ENCODE measurements at regions not wholly inside any gene's neighbourhood (a gene's known extent, or its start where the extent isn't known, plus 50 kb on each side); places are given as distances from the start of the nearest gene placed in this dataset.

DNA sequence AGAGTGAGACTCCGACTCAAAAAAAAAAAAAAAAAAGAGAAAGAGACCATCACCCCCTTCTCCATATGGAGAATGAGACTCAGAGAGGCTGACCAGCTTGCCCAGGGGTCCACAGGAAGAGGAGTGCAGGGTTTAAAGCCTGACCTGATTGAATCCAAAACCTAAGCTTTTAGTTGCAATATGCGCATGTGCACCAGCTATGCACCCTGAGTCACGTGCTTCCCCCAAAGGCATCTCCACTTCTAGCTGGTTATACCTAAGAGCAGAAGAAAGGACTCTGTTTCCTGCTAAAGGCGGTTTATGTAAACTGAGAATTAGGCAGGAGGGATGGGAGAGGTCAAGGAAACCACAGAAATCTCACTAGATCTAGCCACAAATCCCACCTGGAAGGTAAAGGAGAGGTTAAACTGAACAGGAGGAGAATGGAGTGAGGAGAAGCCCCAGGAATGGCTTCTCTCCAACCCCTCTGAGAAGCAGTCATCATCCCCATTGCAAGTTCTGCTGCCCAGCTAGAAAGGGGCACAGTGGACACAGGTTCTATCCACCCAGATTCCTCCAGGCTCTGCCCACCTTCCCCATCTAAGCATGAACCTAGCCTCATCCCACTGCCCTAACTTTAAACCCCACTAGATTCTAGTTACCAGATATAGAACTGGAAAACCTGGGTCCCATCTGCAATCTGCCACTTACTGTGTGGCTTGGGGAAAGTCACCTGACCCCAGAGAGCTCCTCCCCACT is 171.3 kb downstream of the ACTL7B start:
- DNase-seq (no peak), ATAC-seq (no peak)
- no peaks in the 10 kb centered on the region for H3K27me3 Mint-ChIP-seq
- H3K36me3 Mint-ChIP-seq (ENCODE audit: low read depth): no peaks in the 10 kb centered on the region
- H3K27ac Mint-ChIP-seq: no peak overlapping the region
- no peak overlapping the region for H3K4me3 Mint-ChIP-seq
- peaks cover 26% of the 10 kb centered on the region for H3K9me3 Mint-ChIP-seq
- H3K4me1 Mint-ChIP-seq: no peaks in the 10 kb centered on the region

DNA sequence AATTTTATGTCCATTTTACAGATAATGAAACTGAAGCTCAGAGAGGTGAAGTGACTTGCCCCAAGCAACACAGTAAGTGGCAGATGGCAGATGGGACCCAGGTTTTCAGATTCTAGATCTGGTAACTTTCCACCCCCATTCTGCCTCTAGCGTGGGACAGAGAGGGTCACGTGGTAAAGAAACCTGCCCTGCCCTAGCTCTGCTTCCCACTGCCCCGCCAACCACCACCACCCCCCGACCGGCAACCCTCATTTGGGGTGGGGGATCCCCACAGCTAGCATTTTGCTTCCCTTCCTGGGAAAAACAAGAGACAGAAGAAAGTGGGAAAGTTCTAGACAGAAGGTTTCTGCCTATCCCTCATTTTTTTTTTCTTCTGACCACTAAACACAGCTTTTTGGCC is 172.5 kb downstream of the ACTL7B start:
- DNase-seq: no peak
- no peak overlapping the region for H3K27ac Mint-ChIP-seq
- no peak overlapping the region for H3K4me3 Mint-ChIP-seq
- no peaks in the 10 kb centered on the region for H3K27me3 Mint-ChIP-seq
- H3K4me1 Mint-ChIP-seq: no peaks in the 10 kb centered on the region
- no peak for ATAC-seq
- H3K36me3 Mint-ChIP-seq (ENCODE audit: low read depth): no peaks in the 10 kb centered on the region
- H3K9me3 Mint-ChIP-seq: peaks cover 22% of the 10 kb centered on the region

DNA sequence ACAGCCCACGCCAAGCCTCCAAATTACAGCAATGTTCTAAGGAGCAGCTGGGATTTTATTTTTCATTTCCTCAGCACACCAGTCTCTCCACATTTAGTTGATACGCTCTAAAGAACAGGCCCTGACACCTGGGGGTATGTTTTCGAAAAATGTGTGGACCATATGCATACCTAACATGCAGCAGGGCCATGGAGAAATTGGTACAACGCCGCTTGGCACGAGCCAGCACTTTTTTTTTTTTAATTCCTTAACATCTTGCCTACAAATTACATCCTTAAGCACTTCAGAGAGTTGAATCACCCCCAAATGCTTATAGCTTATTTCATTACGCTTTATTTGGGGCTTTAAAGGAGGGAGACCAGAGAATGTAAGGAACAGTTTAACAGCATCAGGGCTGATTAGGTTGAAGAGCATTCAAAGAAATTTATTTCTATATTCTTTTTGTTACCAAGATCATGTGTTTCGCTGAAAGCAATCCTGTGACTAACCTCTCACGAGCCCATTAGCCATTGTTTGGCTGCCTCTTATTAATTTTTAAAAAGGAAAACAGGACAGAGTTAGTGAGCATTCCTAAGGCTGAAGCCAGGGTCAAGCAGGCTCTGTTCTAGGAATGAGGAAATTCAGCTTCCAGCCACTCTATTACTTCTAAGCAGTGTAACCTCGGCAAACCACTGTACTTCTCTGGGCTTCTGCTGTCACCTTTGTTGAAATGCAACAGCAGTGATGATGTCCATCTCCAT is 173.8 kb downstream of the ACTL7B start:
- Mint-ChIP-seq H3K4me3 (no peak overlapping the region), H3K36me3 (ENCODE audit: low read depth) (no peaks in the 10 kb centered on the region), H3K27me3 (no peaks in the 10 kb centered on the region), H3K9me3 (peaks cover 15% of the 10 kb centered on the region), H3K4me1 (no peaks in the 10 kb centered on the region), H3K27ac (no peak overlapping the region)
- DNase-seq: no peak
- no peak for ATAC-seq

DNA sequence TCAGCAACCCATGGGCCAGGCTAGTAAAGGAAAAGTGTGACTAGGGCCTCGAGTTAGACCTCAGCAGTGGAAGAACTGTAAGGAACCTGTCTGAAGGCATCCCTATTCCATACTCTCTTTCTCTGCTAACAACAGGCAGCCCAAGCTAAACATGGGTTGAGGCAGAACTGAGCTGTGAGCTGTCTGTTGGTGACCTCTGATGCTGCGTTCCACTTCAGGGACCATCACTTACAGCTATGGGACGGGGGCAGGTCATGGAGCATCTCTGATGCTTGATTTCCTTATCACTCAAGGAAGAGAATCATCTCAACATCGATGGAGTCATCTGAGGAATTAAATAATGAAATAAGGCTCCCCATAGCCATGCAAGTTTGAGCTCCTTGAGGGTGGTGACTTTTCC is 174.8 kb downstream of the ACTL7B start:
- H3K27ac Mint-ChIP-seq: no peak overlapping the region
- peaks cover 4% of the 10 kb centered on the region for H3K9me3 Mint-ChIP-seq
- H3K4me1 Mint-ChIP-seq: no peaks in the 10 kb centered on the region
- no peaks in the 10 kb centered on the region for H3K27me3 Mint-ChIP-seq
- DNase-seq (no peak), ATAC-seq (no peak)
- H3K4me3 Mint-ChIP-seq: no peak overlapping the region
- H3K36me3 Mint-ChIP-seq (ENCODE audit: low read depth): no peaks in the 10 kb centered on the region

DNA sequence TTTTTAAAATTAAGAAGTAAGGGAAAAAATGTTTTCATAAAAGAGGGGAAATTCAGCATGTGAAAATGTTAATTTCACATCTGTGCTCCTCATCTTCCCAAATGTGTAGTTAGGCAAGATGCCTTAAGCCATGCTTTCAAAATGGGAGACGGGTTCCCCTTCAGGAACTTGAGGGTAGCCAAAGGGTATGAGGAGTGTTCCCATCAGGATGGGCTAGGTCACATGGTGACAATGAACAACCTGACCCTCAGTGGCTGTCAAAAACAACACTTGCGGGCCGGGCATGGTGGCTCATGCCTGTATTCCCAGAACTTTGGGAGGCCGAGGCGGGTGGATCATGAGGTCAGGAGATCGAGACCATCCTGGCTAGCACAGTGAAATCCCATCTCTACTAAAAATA is 178.0 kb downstream of the ACTL7B start:
- Mint-ChIP-seq H3K4me3 (no peak overlapping the region), H3K36me3 (ENCODE audit: low read depth) (no peaks in the 10 kb centered on the region), H3K9me3 (peaks cover 4% of the 10 kb centered on the region), H3K4me1 (no peaks in the 10 kb centered on the region), H3K27me3 (no peaks in the 10 kb centered on the region), H3K27ac (no peak overlapping the region)
- no peak for DNase-seq
- ATAC-seq: no peak

DNA sequence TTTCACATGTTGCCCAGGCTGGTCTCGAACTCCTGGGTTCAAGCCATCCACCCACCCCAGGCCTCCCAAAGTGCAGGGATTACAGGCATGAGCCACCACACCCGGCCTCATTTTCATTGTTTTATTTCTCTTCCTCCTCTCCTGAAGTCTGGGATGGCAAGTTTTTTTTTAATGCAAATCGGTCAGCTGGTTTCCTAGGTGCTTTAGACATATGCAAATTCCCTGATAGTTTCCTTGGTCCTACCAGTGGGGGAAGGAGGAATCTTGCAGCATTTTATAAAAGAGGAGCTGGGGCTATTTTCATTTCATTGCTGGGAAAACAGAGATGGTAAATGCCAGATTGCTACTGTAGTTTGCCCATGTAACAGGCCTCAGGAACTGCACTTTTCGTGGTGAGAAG is 179.4 kb downstream of the ACTL7B start:
- no peak for ATAC-seq
- no peaks in the 10 kb centered on the region for H3K36me3 Mint-ChIP-seq (ENCODE audit: low read depth)
- no peak overlapping the region for H3K27ac Mint-ChIP-seq
- H3K4me1 Mint-ChIP-seq: no peaks in the 10 kb centered on the region
- H3K27me3 Mint-ChIP-seq: no peaks in the 10 kb centered on the region
- H3K4me3 Mint-ChIP-seq: no peak overlapping the region
- DNase-seq: no peak
- peaks cover 4% of the 10 kb centered on the region for H3K9me3 Mint-ChIP-seq

DNA sequence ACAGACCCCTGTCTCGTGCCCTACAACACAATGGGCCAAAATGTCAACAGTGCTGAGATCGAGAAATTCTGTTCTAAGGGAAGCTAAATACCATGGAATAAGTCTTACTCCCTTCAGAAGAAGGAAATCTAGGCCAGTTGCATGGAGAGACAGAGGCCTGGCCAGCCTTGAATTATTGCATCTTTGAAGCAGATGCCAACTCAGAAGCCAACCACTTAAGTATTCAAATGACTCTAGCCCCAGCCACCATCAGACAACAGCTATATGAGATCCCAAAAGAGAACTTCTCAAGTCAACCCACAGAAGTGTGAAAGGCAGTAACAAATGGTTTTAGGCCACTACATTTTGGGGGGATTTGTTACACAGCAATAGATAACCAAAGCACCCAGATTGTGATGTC is 180.1 kb downstream of the ACTL7B start:
- ATAC-seq (no peak), DNase-seq (no peak)
- Mint-ChIP-seq H3K4me1 (no peaks in the 10 kb centered on the region), H3K9me3 (peaks cover 4% of the 10 kb centered on the region), H3K36me3 (ENCODE audit: low read depth) (no peaks in the 10 kb centered on the region), H3K27ac (no peak overlapping the region), H3K4me3 (no peak overlapping the region), H3K27me3 (no peaks in the 10 kb centered on the region)

DNA sequence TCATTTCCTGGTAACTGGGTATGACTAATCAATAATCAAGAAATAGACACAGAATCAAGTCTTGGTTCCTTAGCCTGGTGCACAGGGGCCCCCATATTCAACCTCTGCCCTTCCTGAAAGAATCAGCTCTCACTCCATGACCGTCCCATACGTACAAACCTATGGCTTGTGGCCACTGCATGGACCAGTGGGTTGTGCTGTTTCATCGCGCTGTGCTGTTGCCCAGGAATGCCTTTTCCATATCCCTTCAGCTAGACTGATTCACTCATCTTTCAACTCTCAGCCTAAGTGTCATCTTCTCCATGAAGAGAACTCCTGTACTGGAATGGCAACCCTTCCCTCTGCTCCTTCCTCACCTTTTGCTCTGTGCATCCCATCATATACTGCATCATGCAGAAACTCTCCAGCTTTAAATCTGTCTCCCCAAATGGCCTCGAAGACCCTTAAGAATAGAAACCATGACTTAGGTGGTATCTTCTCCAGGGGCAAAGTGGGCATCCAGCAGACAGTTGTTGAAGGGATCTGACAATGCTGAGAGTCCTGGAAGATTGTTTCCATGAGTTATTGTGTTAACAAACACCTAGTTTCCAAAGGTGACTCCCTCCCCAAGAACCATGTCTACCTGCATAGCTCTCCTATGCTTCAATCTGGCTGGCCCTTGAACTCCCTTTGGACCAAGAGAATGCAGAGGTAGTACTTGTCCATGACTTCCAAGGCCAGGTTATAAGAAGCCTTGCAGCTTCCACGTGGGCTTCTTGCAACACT is 180.8 kb downstream of the ACTL7B start:
- DNase-seq (no peak), ATAC-seq (no peak)
- Mint-ChIP-seq H3K27me3 (no peaks in the 10 kb centered on the region), H3K4me3 (no peak overlapping the region), H3K27ac (no peak overlapping the region), H3K4me1 (no peaks in the 10 kb centered on the region), H3K36me3 (ENCODE audit: low read depth) (no peaks in the 10 kb centered on the region), H3K9me3 (peaks cover 4% of the 10 kb centered on the region)

DNA sequence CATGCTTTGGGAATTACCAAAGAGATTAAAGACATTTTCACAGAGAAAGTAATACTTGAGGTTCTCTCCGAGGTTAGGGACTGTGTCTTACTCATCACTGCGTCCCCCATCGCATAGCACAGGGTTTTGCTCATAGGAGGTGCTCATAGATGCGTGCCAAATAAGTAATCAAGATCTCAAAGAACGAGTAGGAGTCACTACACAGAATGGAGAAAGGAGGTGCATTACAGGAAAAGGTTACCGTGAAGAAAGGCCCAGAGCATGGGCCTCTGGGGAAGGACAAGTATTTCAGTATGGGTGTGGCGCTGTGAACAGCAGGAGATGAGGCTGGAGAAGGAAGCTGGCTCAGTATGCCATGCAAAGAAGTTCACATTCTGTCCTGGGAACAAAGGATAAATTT is 182.4 kb downstream of the ACTL7B start:
- Mint-ChIP-seq H3K9me3 (peaks cover 2% of the 10 kb centered on the region), H3K27me3 (no peaks in the 10 kb centered on the region), H3K4me3 (no peak overlapping the region), H3K4me1 (no peaks in the 10 kb centered on the region), H3K27ac (no peak overlapping the region), H3K36me3 (ENCODE audit: low read depth) (no peaks in the 10 kb centered on the region)
- ATAC-seq: no peak
- no peak for DNase-seq

DNA sequence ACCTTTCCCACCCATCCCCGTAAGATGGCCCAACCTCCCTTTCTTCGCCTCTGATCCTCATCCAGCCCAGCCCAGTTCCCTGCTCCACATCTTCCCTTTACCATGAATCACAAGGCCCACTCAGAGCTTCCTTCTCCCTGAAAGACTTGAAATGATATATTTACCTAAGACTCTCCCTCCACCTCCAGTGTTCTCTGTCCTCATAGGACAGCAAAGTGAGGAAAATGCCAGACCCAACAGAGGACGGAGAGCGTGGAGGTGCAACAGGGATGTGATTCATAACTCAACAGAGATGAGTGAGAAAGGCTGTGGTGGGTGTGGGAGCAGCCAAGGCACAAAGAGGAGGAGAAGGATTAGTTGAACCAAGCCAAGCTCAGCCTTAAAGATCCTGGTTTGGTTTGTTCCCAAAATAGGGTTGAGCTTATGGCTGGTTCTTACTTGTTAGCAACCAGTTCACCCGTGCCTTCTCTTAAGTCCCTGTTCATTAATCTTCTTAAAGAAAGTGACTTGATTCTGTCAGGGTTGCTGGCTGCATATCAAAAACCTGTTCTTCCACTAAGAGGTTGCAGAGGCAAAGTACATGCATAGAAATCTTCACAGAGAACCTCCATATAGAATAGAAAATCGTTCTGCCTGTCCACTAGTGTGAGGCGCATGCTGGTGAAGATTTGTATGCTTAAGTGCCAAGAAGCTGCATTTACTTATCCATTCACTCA is 183.2 kb downstream of the ACTL7B start:
- Mint-ChIP-seq H3K27ac (no peak overlapping the region), H3K4me1 (no peaks in the 10 kb centered on the region), H3K27me3 (no peaks in the 10 kb centered on the region)

DNA sequence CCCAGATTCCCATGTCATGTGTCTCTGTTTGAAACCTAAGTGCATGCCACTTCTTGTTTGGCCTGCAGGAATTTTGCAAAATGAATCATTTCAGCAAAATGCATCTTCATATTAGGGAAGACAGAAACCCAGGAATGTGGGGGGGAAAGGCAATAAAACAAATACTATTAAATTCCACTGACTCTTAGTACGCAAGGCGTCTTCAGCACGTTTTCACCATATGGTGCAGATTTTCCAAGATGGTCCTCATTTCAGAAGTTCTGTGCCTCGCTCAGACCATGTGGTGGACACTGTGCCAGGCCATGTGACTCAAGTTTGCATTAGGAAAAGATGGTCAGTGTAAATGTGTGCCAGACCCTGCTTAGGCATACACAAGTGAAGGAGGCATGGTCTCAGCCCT is 184.0 kb downstream of the ACTL7B start:
- Mint-ChIP-seq H3K4me1 (no peaks in the 10 kb centered on the region), H3K27me3 (no peaks in the 10 kb centered on the region), H3K9me3 (no peaks in the 10 kb centered on the region), H3K4me3 (no peak overlapping the region), H3K36me3 (ENCODE audit: low read depth) (no peaks in the 10 kb centered on the region), H3K27ac (no peak overlapping the region)
- ATAC-seq (no peak), DNase-seq (no peak)

More for the DNA sequence above, 183.2 kb downstream of the ACTL7B start:
- Mint-ChIP-seq H3K4me3 (no peak overlapping the region), H3K36me3 (ENCODE audit: low read depth) (no peaks in the 10 kb centered on the region), H3K9me3 (no peaks in the 10 kb centered on the region)
- DNase-seq (no peak), ATAC-seq (no peak)

DNA sequence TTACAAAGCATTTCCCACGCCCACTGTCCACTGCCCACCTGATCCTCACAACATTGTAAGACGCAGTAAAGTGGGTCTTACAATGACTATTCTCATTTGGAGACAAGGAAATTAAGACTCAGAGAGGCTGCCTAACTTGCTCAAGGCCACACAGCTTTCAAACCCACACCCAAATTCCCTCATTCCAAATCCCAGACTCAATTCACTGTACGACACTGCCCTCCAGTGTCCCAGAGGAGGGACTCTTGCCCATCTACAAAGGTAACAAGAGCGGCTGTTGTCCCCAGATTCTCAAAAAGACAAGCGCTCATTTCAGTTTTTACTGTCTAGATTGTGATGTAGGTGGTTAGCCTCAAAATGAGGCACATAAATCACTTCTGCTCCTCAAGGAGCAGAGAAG is 184.6 kb downstream of the ACTL7B start:
- DNase-seq (no peak), ATAC-seq (no peak)
- Mint-ChIP-seq H3K9me3 (no peaks in the 10 kb centered on the region), H3K4me1 (no peaks in the 10 kb centered on the region), H3K36me3 (ENCODE audit: low read depth) (no peaks in the 10 kb centered on the region), H3K4me3 (no peak overlapping the region), H3K27me3 (no peaks in the 10 kb centered on the region), H3K27ac (no peak overlapping the region)

DNA sequence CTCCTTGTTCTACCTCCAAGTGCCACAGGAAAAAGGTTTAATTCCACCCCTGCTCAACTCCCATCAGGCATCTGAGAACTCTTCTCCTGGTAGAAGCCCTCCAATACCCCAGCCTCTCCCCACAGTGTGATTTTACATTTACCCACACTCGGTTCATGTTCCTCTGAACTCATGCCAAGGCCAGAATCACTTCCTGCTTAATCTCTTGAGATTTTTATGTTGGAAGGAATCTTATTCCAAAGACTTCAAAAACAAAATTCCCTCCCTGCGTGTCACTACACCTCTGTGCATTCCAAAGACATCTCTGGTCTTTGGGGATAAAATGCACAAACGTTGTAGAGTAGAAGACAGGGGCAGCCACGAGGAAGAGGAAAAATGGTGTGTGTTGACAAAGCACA is 186.8 kb downstream of the ACTL7B start:
- no peak for ATAC-seq
- no peak overlapping the region for H3K27ac Mint-ChIP-seq
- no peaks in the 10 kb centered on the region for H3K36me3 Mint-ChIP-seq (ENCODE audit: low read depth)

DNA sequence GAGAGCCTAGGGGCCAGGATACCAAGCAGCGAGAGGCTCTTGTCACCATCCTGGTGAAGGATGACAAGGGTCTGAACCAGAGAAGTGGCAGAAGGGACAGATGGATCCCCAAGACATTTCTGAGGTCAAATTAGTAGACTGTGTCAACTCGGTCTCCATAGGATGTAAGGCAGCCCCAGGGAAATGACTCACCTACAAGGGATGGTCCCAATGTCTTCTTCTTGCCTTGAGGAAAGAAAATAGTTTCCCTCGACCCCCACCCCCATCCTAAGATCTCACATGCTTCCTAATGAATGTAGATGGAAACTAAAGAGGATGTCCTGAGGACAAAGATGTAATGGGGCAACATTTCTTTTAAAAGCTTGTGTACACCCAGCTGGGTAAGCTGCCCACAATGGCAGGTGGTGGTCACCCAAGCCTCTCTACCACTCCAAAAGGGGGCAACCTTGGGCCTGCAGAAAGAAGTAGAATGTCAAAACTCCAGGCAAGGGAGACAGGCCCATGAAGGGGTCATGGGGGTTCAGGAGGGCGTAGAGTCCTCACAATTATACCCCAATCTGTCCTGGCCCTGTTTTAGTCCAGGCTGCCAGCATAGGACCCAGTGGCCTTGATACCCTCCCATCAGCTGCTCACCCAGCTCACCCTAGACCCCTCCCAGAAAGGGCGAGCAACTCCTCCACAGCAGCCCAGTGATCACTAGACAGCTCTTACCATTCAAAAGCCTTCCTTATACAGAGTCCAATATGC is 187.4 kb downstream of the ACTL7B start:
- Mint-ChIP-seq H3K4me1 (no peaks in the 10 kb centered on the region), H3K4me3 (no peak overlapping the region), H3K9me3 (no peaks in the 10 kb centered on the region), H3K27me3 (no peaks in the 10 kb centered on the region), H3K36me3 (ENCODE audit: low read depth) (no peaks in the 10 kb centered on the region), H3K27ac (no peak overlapping the region)
- ATAC-seq: no peak
- DNase-seq: no peak

More for the DNA sequence above, 186.8 kb downstream of the ACTL7B start:
- Mint-ChIP-seq H3K27me3 (no peaks in the 10 kb centered on the region), H3K4me1 (no peaks in the 10 kb centered on the region), H3K9me3 (no peaks in the 10 kb centered on the region), H3K4me3 (no peak overlapping the region)
- no peak for DNase-seq
